GM18508 (cell line): ENCODE measurements at regions not wholly inside any gene's neighbourhood (a gene's known extent, or its start where the extent isn't known, plus 50 kb on each side); places are given as distances from the start of the nearest gene placed in this dataset.

ENCODE experiments used
- ATAC-seq: cut with Tn5 transposase; IDR thresholded peaks from one replicate; pipeline ENCODE4 v1.9.1; 2021; ENCODE audit warnings: moderate number of reproducible peaks; ENCODE audit not compliant: insufficient read depth, unreplicated experiment

- ATAC-seq: no peak
These were observed 253.4 kb downstream of the SLITRK6 start for GRCh38 chr13:85545771-85546170.

- ATAC-seq: no peak
These were observed 254.5 kb downstream of the SLITRK6 start for GRCh38 chr13:85544756-85545155.

- no peak for ATAC-seq
These were observed 256.1 kb downstream of the SLITRK6 start for GRCh38 chr13:85543144-85543543.

GRCh38 chr13:85541476-85541875, 257.7 kb downstream of the SLITRK6 start:
- ATAC-seq: no peak

- ATAC-seq: no peak
These were observed 260.3 kb downstream of the SLITRK6 start for GRCh38 chr13:85538957-85539356.

- no peak for ATAC-seq
These were observed 261.6 kb downstream of the SLITRK6 start for GRCh38 chr13:85537601-85538000.

GRCh38 chr13:85536706-85537105, 262.5 kb downstream of the SLITRK6 start:
- ATAC-seq: no peak

GRCh38 chr13:85535316-85536084, 263.7 kb downstream of the SLITRK6 start:
- ATAC-seq: no peak

GRCh38 chr13:85533911-85534310, 265.3 kb downstream of the SLITRK6 start:
- no peak for ATAC-seq

GRCh38 chr13:85529218-85529594, 270.0 kb downstream of the SLITRK6 start:
- no peak for ATAC-seq

- no peak for ATAC-seq
These were observed 270.6 kb downstream of the SLITRK6 start for GRCh38 chr13:85528491-85529217.

- ATAC-seq: no peak
These were observed 271.9 kb downstream of the SLITRK6 start for GRCh38 chr13:85527316-85527715.

GRCh38 chr13:85525411-85525810, 273.8 kb downstream of the SLITRK6 start:
- ATAC-seq: no peak

- no peak for ATAC-seq
These were observed 277.6 kb downstream of the SLITRK6 start for GRCh38 chr13:85521657-85522056.

- ATAC-seq: no peak
These were observed 278.8 kb downstream of the SLITRK6 start for GRCh38 chr13:85520445-85520844.

GRCh38 chr13:85519363-85519762, 279.9 kb downstream of the SLITRK6 start:
- ATAC-seq: no peak

- no peak for ATAC-seq
These were observed 286.8 kb downstream of the SLITRK6 start for GRCh38 chr13:85512421-85512820.

GRCh38 chr13:85509512-85509911, 289.7 kb downstream of the SLITRK6 start:
- ATAC-seq: no peak

- no peak for ATAC-seq
These were observed 290.4 kb downstream of the SLITRK6 start for GRCh38 chr13:85508683-85509329.

GRCh38 chr13:85503797-85504196, 295.4 kb downstream of the SLITRK6 start:
- ATAC-seq: no peak

- no peak for ATAC-seq
These were observed 297.6 kb downstream of the SLITRK6 start for GRCh38 chr13:85501616-85502015.
